LNCaP clone FGC (cell line): ENCODE measurements at regions not wholly inside any gene's neighbourhood (a gene's known extent, or its start where the extent isn't known, plus 50 kb on each side); places are given as distances from the start of the nearest gene placed in this dataset.
A peak's percentile ranks its signal among the peaks of the same experiment; 100 is the strongest.

Experiments
- DNase-seq: peaks from one replicate; pipeline ENCODE4 v3.0.0-alpha.2; 2011; ENCODE audit warnings: low read depth
- H3K4me3 ChIP-seq: 2 replicates; pipeline ENCODE4 v1.5.1; 2011; ENCODE audit warnings: mild to moderate bottlenecking, low read depth, low read length, control low read depth
- CTCF ChIP-seq: IDR thresholded peaks from 2 replicates; pipeline ENCODE4 v1.5.1; 2012; ENCODE audit warnings: mild to moderate bottlenecking; ENCODE audit not compliant: control insufficient read depth, insufficient read depth; ENCODE audit errors: extremely low read depth

- no peak overlapping the region for H3K4me3 ChIP-seq
- TF ChIP-seq CTCF, result no peak
Measured at GRCh38 chr10:64093946-64094535, 572.8 kb downstream of the REEP3 start.

GRCh38 chr10:64096941-64097340 lies 575.7 kb downstream of the REEP3 start:
- no peak for TF ChIP-seq CTCF
- no peak for DNase-seq

More at GRCh38 chr10:64093946-64094535, 572.8 kb downstream of the REEP3 start:
- no peak for DNase-seq

GRCh38 chr10:64097391-64098122 lies 576.4 kb downstream of the REEP3 start:
- TF ChIP-seq CTCF, result no peak
- no peak for DNase-seq

More at GRCh38 chr10:64096941-64097340, 575.7 kb downstream of the REEP3 start:
- H3K4me3 ChIP-seq, result no peak overlapping the region

GRCh38 chr10:64098994-64099393 lies 577.8 kb downstream of the REEP3 start:
- DNase-seq, result no peak
- no peak overlapping the region for H3K4me3 ChIP-seq
- no peak for TF ChIP-seq CTCF

More at GRCh38 chr10:64097391-64098122, 576.4 kb downstream of the REEP3 start:
- no peak overlapping the region for H3K4me3 ChIP-seq

GRCh38 chr10:64101606-64102263 lies 580.5 kb downstream of the REEP3 start:
- H3K4me3 ChIP-seq, result no peak overlapping the region
- no peak for TF ChIP-seq CTCF
- peak; percentile 60 for DNase-seq

GRCh38 chr10:64102264-64102633 lies 581.0 kb downstream of the REEP3 start:
- H3K4me3 ChIP-seq, result no peak overlapping the region
- no peak for DNase-seq
- no peak for TF ChIP-seq CTCF

GRCh38 chr10:64102916-64103315 lies 581.7 kb downstream of the REEP3 start:
- no peak for DNase-seq
- no peak for TF ChIP-seq CTCF
- H3K4me3 ChIP-seq, result no peak overlapping the region
